ENCODE measurements at regions not wholly inside any gene's neighbourhood (a gene's known extent, or its start where the extent isn't known, plus 50 kb on each side); places are given as distances from the start of the nearest gene placed in this dataset.

- no peaks in the 10 kb centered on the region for H3K27me3 ChIP-seq (ENCODE audit: low read depth, low read length)
- peaks cover 2% of the 10 kb centered on the region; the same call in 1 of the 2 replicates for H3K4me1 ChIP-seq (ENCODE audit: low read length)
- H3K4me2 ChIP-seq (ENCODE audit: low read length) = no peak overlapping the region
- H3K27ac ChIP-seq (ENCODE audit: low read length) = no peak overlapping the region
- H3K79me2 ChIP-seq (ENCODE audit: low read length) = no peaks in the 10 kb centered on the region
- no peak overlapping the region for H3K9ac ChIP-seq (ENCODE audit: low read length)
- H4K20me1 ChIP-seq (ENCODE audit: insufficient read depth, low read length) = no peaks in the 10 kb centered on the region
- H3K36me3 ChIP-seq (replicated peaks; ENCODE audit: low read depth, low read length) = no peaks in the 10 kb centered on the region
- no peak overlapping the region for H2AFZ ChIP-seq (ENCODE audit: low read depth, low read length)
- TF ChIP-seq CTCF (IDR thresholded peaks at IDR 0.05; ENCODE audit: low read depth, low read length) (no peak), EZH2phosphoT487 (IDR thresholded peaks at IDR 0.05; ENCODE audit: low read depth) (no peak)
- H3K4me3 ChIP-seq (ENCODE audit: low read length) = no peak overlapping the region
- 0 out of 2 replicates have a peak, but pooled peaks cover 8% of the 10 kb centered on the region for H3K9me3 ChIP-seq (ENCODE audit: insufficient read depth, low read length)
Observed at GRCh38 chr18:67854340-67854739, 337.8 kb upstream of the DSEL start.

GRCh38 chr18:67846422-67847098 is 330.0 kb upstream of the DSEL start:
- Histone ChIP-seq H3K27ac (ENCODE audit: low read length) (no peak overlapping the region), H2AFZ (ENCODE audit: low read depth, low read length) (no peak overlapping the region), H3K4me1 (ENCODE audit: low read length) (peaks cover 3% of the 10 kb centered on the region; the same call in 1 of the 2 replicates), H3K79me2 (ENCODE audit: low read length) (no peaks in the 10 kb centered on the region), H3K4me2 (ENCODE audit: low read length) (no peak overlapping the region), H3K36me3 (replicated peaks; ENCODE audit: low read depth, low read length) (no peaks in the 10 kb centered on the region), H3K9ac (ENCODE audit: low read length) (no peak overlapping the region), H3K9me3 (ENCODE audit: insufficient read depth, low read length) (no peaks in the 10 kb centered on the region), H3K4me3 (ENCODE audit: low read length) (no peak overlapping the region), H3K27me3 (ENCODE audit: low read depth, low read length) (no peaks in the 10 kb centered on the region), H4K20me1 (ENCODE audit: insufficient read depth, low read length) (no peaks in the 10 kb centered on the region)
- no peak for TF ChIP-seq EZH2phosphoT487 (IDR thresholded peaks at IDR 0.05; ENCODE audit: low read depth)
- TF ChIP-seq CTCF (IDR thresholded peaks at IDR 0.05; ENCODE audit: low read depth, low read length) = no peak

GRCh38 chr18:67845035-67845434 is 328.5 kb upstream of the DSEL start:
- H3K9ac ChIP-seq (ENCODE audit: low read length) = no peak overlapping the region
- H3K79me2 ChIP-seq (ENCODE audit: low read length) = no peaks in the 10 kb centered on the region
- no peaks in the 10 kb centered on the region for H3K27me3 ChIP-seq (ENCODE audit: low read depth, low read length)
- no peak overlapping the region for H3K4me2 ChIP-seq (ENCODE audit: low read length)
- H4K20me1 ChIP-seq (ENCODE audit: insufficient read depth, low read length) = no peaks in the 10 kb centered on the region
- no peaks in the 10 kb centered on the region for H3K9me3 ChIP-seq (ENCODE audit: insufficient read depth, low read length)
- H3K36me3 ChIP-seq (replicated peaks; ENCODE audit: low read depth, low read length) = no peaks in the 10 kb centered on the region
- no peak overlapping the region for H3K27ac ChIP-seq (ENCODE audit: low read length)
- H2AFZ ChIP-seq (ENCODE audit: low read depth, low read length) = no peak overlapping the region
- TF ChIP-seq CTCF (IDR thresholded peaks at IDR 0.05; ENCODE audit: low read depth, low read length) (peak; percentile 34), EZH2phosphoT487 (IDR thresholded peaks at IDR 0.05; ENCODE audit: low read depth) (no peak)
- H3K4me1 ChIP-seq (ENCODE audit: low read length) = peaks cover 3% of the 10 kb centered on the region; the same call in 1 of the 2 replicates
- H3K4me3 ChIP-seq (ENCODE audit: low read length) = no peak overlapping the region

GRCh38 chr18:67840379-67840778 is 323.9 kb upstream of the DSEL start:
- no peak for TF ChIP-seq EZH2phosphoT487 (IDR thresholded peaks at IDR 0.05; ENCODE audit: low read depth)
- no peak for TF ChIP-seq CTCF (IDR thresholded peaks at IDR 0.05; ENCODE audit: low read depth, low read length)
- H3K4me1 ChIP-seq (ENCODE audit: low read length) = peaks cover 10% of the 10 kb centered on the region
- no peaks in the 10 kb centered on the region for H3K9me3 ChIP-seq (ENCODE audit: insufficient read depth, low read length)
- H3K79me2 ChIP-seq (ENCODE audit: low read length) = no peaks in the 10 kb centered on the region
- no peaks in the 10 kb centered on the region for H3K27me3 ChIP-seq (ENCODE audit: low read depth, low read length)
- no peak overlapping the region for H3K4me3 ChIP-seq (ENCODE audit: low read length)
- H3K9ac ChIP-seq (ENCODE audit: low read length) = no peak overlapping the region
- no peak overlapping the region for H3K27ac ChIP-seq (ENCODE audit: low read length)
- no peaks in the 10 kb centered on the region for H4K20me1 ChIP-seq (ENCODE audit: insufficient read depth, low read length)
- H3K36me3 ChIP-seq (replicated peaks; ENCODE audit: low read depth, low read length) = no peaks in the 10 kb centered on the region
- H2AFZ ChIP-seq (ENCODE audit: low read depth, low read length) = no peak overlapping the region
- H3K4me2 ChIP-seq (ENCODE audit: low read length) = no peak overlapping the region

All from OCI-LY3 (cell line).